Mesendoderm (in vitro differentiated cells): ENCODE measurements at regions not wholly inside any gene's neighbourhood (a gene's known extent, or its start where the extent isn't known, plus 50 kb on each side); places are given as distances from the start of the nearest gene placed in this dataset.

Source experiments
- DNase-seq: peaks from one replicate; pipeline ENCODE4 v3.0.0; 2013
- H2AK5ac ChIP-seq: 2 replicates; pipeline ENCODE4 v1.6.1; 2013; ENCODE audit warnings: low read length, inconsistent platforms
- H2BK120ac ChIP-seq: 2 replicates; pipeline ENCODE4 v1.6.1; 2013; ENCODE audit warnings: low read depth, mild to moderate bottlenecking, low read length, moderate library complexity, mixed read lengths
- H2BK15ac ChIP-seq: replicated peaks from 2 replicates; pipeline ENCODE4 v1.6.1; 2013; ENCODE audit warnings: low read depth, mild to moderate bottlenecking, moderate library complexity
- H2BK5ac ChIP-seq: 2 replicates; pipeline ENCODE4 v1.6.1; 2013; ENCODE audit warnings: low read length, inconsistent platforms
- H3K18ac ChIP-seq: 2 replicates; pipeline ENCODE4 v1.6.1; 2013; ENCODE audit warnings: mild to moderate bottlenecking, low read length, mixed read lengths
- H3K23ac ChIP-seq: one replicate; pipeline ENCODE4 v1.6.1; 2013; ENCODE audit warnings: low read length
- H3K27ac ChIP-seq: 2 replicates; pipeline ENCODE4 v1.5.1; 2013; ENCODE audit warnings: low read depth, mild to moderate bottlenecking, inconsistent platforms, low read length, moderate library complexity
- H3K27me3 ChIP-seq: 2 replicates; pipeline ENCODE4 v1.6.1; 2013; ENCODE audit warnings: low read length, control low read depth, mild to moderate bottlenecking, inconsistent platforms; ENCODE audit not compliant: insufficient read depth, poor library complexity
- H3K36me3 ChIP-seq: 2 replicates; pipeline ENCODE4 v1.6.1; 2013; ENCODE audit warnings: low read length, inconsistent platforms; ENCODE audit not compliant: control insufficient read depth, insufficient read depth
- H3K4ac ChIP-seq: one replicate; pipeline ENCODE4 v1.6.1; 2013; ENCODE audit warnings: low read depth, mild to moderate bottlenecking, low read length, moderate library complexity
- H3K4me1 ChIP-seq: 2 replicates; pipeline ENCODE4 v1.6.1; 2013; ENCODE audit warnings: low read depth, low read length, inconsistent platforms; ENCODE audit not compliant: control insufficient read depth
- H3K4me2 ChIP-seq: 2 replicates; pipeline ENCODE4 v1.6.1; 2013; ENCODE audit warnings: low read length
- H3K4me3 ChIP-seq: 2 replicates; pipeline ENCODE4 v1.5.1; 2013; ENCODE audit warnings: mild to moderate bottlenecking, low read length
- H3K56ac ChIP-seq: one replicate; pipeline ENCODE4 v1.6.1; 2013; ENCODE audit warnings: low read length
- H3K79me1 ChIP-seq: 2 replicates; pipeline ENCODE4 v1.6.1; 2013; ENCODE audit warnings: low read length, inconsistent platforms
- H3K79me2 ChIP-seq: 2 replicates; pipeline ENCODE4 v1.6.1; 2013; ENCODE audit warnings: mild to moderate bottlenecking, low read length; ENCODE audit not compliant: control insufficient read depth, insufficient read depth
- H3K9ac ChIP-seq: 2 replicates; pipeline ENCODE4 v1.6.1; 2013; ENCODE audit warnings: low read length, inconsistent platforms
- H4K5ac ChIP-seq: one replicate; pipeline ENCODE4 v1.6.1; 2013; ENCODE audit warnings: low read length
- H4K8ac ChIP-seq: one replicate; pipeline ENCODE4 v1.6.1; 2013; ENCODE audit warnings: low read depth, mild to moderate bottlenecking, control low read depth, low read length, moderate library complexity
- WGBS: extraction: QIAGEN DNeasy Blood & Tissue Kit; methylation state at CpG from one replicate; pipeline ENCODE4 v1.1.7; 2013; ENCODE audit warnings: low lambda C conversion rate, missing lambda C conversion rate; ENCODE audit not compliant: insufficient coverage; ENCODE audit errors: extremely low coverage; 5-methylcytosine and 5-hydroxymethylcytosine counted together

DNA sequence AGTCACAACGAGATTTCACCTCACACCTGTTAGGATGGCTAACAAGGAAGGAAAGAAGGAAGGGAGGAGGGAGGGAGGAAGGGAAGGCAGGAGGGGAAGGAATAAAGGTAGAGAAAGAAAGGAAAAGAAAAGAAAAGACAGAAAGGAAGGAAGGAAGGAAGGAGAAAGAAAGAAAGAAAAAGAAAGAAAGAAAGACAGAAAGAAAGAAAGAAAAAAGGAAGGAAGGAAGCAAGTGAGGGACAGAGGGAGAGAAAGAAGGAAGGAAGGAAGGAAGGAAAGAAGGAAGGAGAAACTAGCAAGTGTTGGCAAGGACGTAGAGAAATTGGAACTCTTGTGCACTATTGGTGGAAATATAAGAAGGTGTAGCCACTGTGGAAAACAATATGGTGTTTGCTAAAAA, 52.2 kb downstream of the CCDC185 start:
- Histone ChIP-seq H3K4ac (no peak overlapping the region), H2BK5ac (no peak overlapping the region), H2AK5ac (no peak overlapping the region), H3K9ac (no peak overlapping the region), H3K79me2 (no peaks in the 10 kb centered on the region), H3K18ac (no peak overlapping the region), H3K27me3 (no peaks in the 10 kb centered on the region), H3K27ac (no peak overlapping the region), H3K79me1 (no peaks in the 10 kb centered on the region), H2BK120ac (no peak overlapping the region), H2BK15ac (no peak overlapping the region), H4K5ac (no peak overlapping the region), H3K4me2 (no peak overlapping the region), H3K56ac (no peak overlapping the region), H3K4me1 (no peaks in the 10 kb centered on the region), H4K8ac (no peak overlapping the region), H3K4me3 (no peak overlapping the region), H3K23ac (no peak overlapping the region), H3K36me3 (no peaks in the 10 kb centered on the region)
- WGBS, result no CpG with 5 or more reads among the region's 2 CpGs
- DNase-seq, result no peak

DNA sequence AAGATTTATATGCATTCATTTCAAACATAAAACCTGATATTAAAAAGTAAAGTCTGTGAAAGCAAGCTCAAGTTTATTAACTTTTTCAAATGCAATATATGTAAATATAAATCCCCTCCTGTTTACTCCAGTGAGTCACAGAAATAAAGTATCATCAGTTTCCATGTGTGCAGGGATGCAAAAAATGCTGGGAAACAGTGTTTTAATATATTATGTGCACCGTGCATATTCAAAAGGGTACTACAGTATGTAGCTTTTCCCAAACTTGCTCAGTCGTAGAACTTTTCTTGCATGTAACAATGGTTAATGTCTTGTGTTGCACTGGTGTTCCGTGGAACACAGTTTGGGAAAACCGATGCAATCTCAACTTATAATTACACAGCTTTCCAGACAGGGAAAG, 60.7 kb downstream of the CCDC185 start:
- no peaks in the 10 kb centered on the region for H3K4me1 ChIP-seq
- no peaks in the 10 kb centered on the region for H3K79me2 ChIP-seq
- H3K23ac ChIP-seq, result no peak overlapping the region
- WGBS, result no CpG with 5 or more reads among the region's 4 CpGs
- no peak overlapping the region for H2BK5ac ChIP-seq
- no peak overlapping the region for H4K8ac ChIP-seq
- H3K18ac ChIP-seq, result no peak overlapping the region
- no peak overlapping the region for H3K56ac ChIP-seq
- no peak overlapping the region for H2BK120ac ChIP-seq
- H3K79me1 ChIP-seq, result no peaks in the 10 kb centered on the region
- H4K5ac ChIP-seq, result no peak overlapping the region
- no peak overlapping the region for H3K4ac ChIP-seq
- no peak overlapping the region for H2BK15ac ChIP-seq
- H2AK5ac ChIP-seq, result no peak overlapping the region
- no peak overlapping the region for H3K27ac ChIP-seq
- H3K4me3 ChIP-seq, result no peak overlapping the region
- DNase-seq, result no peak
- no peak overlapping the region for H3K9ac ChIP-seq
- H3K4me2 ChIP-seq, result no peak overlapping the region
- H3K27me3 ChIP-seq, result no peaks in the 10 kb centered on the region
- no peaks in the 10 kb centered on the region for H3K36me3 ChIP-seq

DNA sequence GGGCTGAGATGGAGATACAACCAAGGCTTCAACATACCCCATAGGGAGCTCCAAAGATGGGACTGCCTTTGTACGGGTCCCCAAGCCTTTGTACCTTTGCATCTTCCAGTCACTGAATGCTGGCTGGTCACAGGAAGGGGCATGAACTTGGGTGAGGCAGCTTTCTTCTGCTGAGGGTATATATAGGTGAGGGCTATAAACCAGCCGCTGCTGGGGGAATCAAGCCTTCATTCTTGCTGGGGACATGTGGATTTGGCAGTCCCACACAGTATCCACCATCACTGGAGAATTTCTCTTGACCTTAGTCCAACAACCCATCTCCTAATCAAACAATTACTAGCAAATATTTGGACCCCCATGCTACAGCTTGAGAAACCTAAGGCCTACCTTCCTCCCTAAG, 61.7 kb downstream of the CCDC185 start:
- H2BK5ac ChIP-seq, result no peak overlapping the region
- H3K36me3 ChIP-seq, result no peaks in the 10 kb centered on the region
- H3K79me1 ChIP-seq, result no peaks in the 10 kb centered on the region
- no peak overlapping the region for H4K5ac ChIP-seq
- no peak overlapping the region for H4K8ac ChIP-seq
- no peaks in the 10 kb centered on the region for H3K27me3 ChIP-seq
- no peak overlapping the region for H3K4me3 ChIP-seq
- H3K27ac ChIP-seq, result no peak overlapping the region
- no peak overlapping the region for H2BK15ac ChIP-seq
- H3K18ac ChIP-seq, result no peak overlapping the region
- H3K4ac ChIP-seq, result no peak overlapping the region
- no peak overlapping the region for H2AK5ac ChIP-seq
- no peaks in the 10 kb centered on the region for H3K4me1 ChIP-seq
- no peak overlapping the region for H3K56ac ChIP-seq
- no peak overlapping the region for H2BK120ac ChIP-seq
- no peak for DNase-seq
- no peak overlapping the region for H3K9ac ChIP-seq
- H3K79me2 ChIP-seq, result no peaks in the 10 kb centered on the region
- H3K4me2 ChIP-seq, result no peak overlapping the region
- no CpG with 5 or more reads among the region's 2 CpGs for WGBS
- H3K23ac ChIP-seq, result no peak overlapping the region

GRCh38 chr1:223455470-223455869, 62.3 kb downstream of the CCDC185 start:
- Histone ChIP-seq H3K4me2 (no peak overlapping the region), H2BK120ac (no peak overlapping the region), H3K27ac (no peak overlapping the region), H3K4me3 (no peak overlapping the region), H2AK5ac (no peak overlapping the region), H2BK5ac (no peak overlapping the region), H3K56ac (no peak overlapping the region), H3K79me1 (no peaks in the 10 kb centered on the region), H3K4ac (no peak overlapping the region), H3K18ac (no peak overlapping the region), H3K23ac (no peak overlapping the region), H4K8ac (no peak overlapping the region), H3K36me3 (no peaks in the 10 kb centered on the region), H4K5ac (no peak overlapping the region), H3K27me3 (no peaks in the 10 kb centered on the region), H2BK15ac (no peak overlapping the region), H3K4me1 (no peaks in the 10 kb centered on the region), H3K9ac (no peak overlapping the region), H3K79me2 (no peaks in the 10 kb centered on the region)
- WGBS, result no CpG with 5 or more reads among the region's 1 CpG
- DNase-seq, result no peak

- Histone ChIP-seq H3K79me2 (no peaks in the 10 kb centered on the region), H3K4me3 (no peak overlapping the region), H3K27ac (no peak overlapping the region), H3K79me1 (no peaks in the 10 kb centered on the region), H3K56ac (no peak overlapping the region), H4K5ac (no peak overlapping the region), H3K9ac (no peak overlapping the region), H3K4ac (no peak overlapping the region), H3K27me3 (no peaks in the 10 kb centered on the region), H2BK15ac (no peak overlapping the region), H3K23ac (no peak overlapping the region), H3K4me1 (no peaks in the 10 kb centered on the region), H3K18ac (no peak overlapping the region), H2BK5ac (no peak overlapping the region), H3K4me2 (no peak overlapping the region), H2BK120ac (no peak overlapping the region), H4K8ac (no peak overlapping the region), H2AK5ac (no peak overlapping the region), H3K36me3 (no peaks in the 10 kb centered on the region)
- WGBS, result no CpG with 5 or more reads among the region's 4 CpGs
- DNase-seq, result no peak
These were observed 63.5 kb downstream of the CCDC185 start for GRCh38 chr1:223456747-223457146.

GRCh38 chr1:223460566-223461189, 67.5 kb downstream of the CCDC185 start:
- DNase-seq, result no peak
- Histone ChIP-seq H3K18ac (no peak overlapping the region), H3K27me3 (no peaks in the 10 kb centered on the region), H4K8ac (no peak overlapping the region), H3K36me3 (no peaks in the 10 kb centered on the region), H3K27ac (no peak overlapping the region), H3K56ac (no peak overlapping the region), H3K79me2 (no peaks in the 10 kb centered on the region), H2BK15ac (no peak overlapping the region), H3K4ac (no peak overlapping the region), H3K79me1 (no peaks in the 10 kb centered on the region), H2BK5ac (no peak overlapping the region), H2BK120ac (no peak overlapping the region), H3K4me1 (no peaks in the 10 kb centered on the region), H3K9ac (no peak overlapping the region), H3K23ac (no peak overlapping the region), H3K4me3 (no peak overlapping the region), H2AK5ac (no peak overlapping the region), H4K5ac (no peak overlapping the region), H3K4me2 (no peak overlapping the region)
- WGBS, result no CpG with 5 or more reads among the region's 4 CpGs
